ENCODE measurements at regions not wholly inside any gene's neighbourhood (a gene's known extent, or its start where the extent isn't known, plus 50 kb on each side); places are given as distances from the start of the nearest gene placed in this dataset.

GRCh38 chr22:44630826-44631225 is 71.2 kb upstream of the PRR5 start:
- Histone ChIP-seq H3K4me3 (ENCODE audit: low read length) (no peak overlapping the region), H3K79me2 (ENCODE audit: control insufficient read depth, low read length) (no peaks in the 10 kb centered on the region), H3K4me2 (ENCODE audit: low read length) (no peak overlapping the region), H3K9me3 (ENCODE audit: control insufficient read depth, insufficient read depth, low read length) (no peaks in the 10 kb centered on the region), H3F3A (ENCODE audit: control insufficient read depth, insufficient read depth) (no peaks in the 10 kb centered on the region), H3K36me3 (ENCODE audit: control insufficient read depth, low read length) (no peaks in the 10 kb centered on the region), H3K9me2 (replicated peaks; ENCODE audit: control insufficient read depth, low read length) (no peaks in the 10 kb centered on the region), H3K4me1 (ENCODE audit: control insufficient read depth, low read length) (no peaks in the 10 kb centered on the region), H3K27me3 (ENCODE audit: control insufficient read depth, low read length) (no peaks in the 10 kb centered on the region), H4K20me1 (ENCODE audit: control insufficient read depth, insufficient read depth, low read depth, low read length) (no peaks in the 10 kb centered on the region), H3K27ac (ENCODE audit: low read depth, low read length) (no peak overlapping the region)
- TF ChIP-seq CTCF (IDR thresholded peaks at IDR 0.05; ENCODE audit: low read depth, low read length, poor library complexity, severe bottlenecking): no peak

GRCh38 chr22:44628835-44629234 is 73.2 kb upstream of the PRR5 start:
- Histone ChIP-seq H3K4me3 (ENCODE audit: low read length) (no peak overlapping the region), H3K9me3 (ENCODE audit: control insufficient read depth, insufficient read depth, low read length) (no peaks in the 10 kb centered on the region), H3K79me2 (ENCODE audit: control insufficient read depth, low read length) (no peaks in the 10 kb centered on the region), H3K4me2 (ENCODE audit: low read length) (no peak overlapping the region), H4K20me1 (ENCODE audit: control insufficient read depth, insufficient read depth, low read depth, low read length) (no peaks in the 10 kb centered on the region), H3K4me1 (ENCODE audit: control insufficient read depth, low read length) (no peaks in the 10 kb centered on the region), H3K36me3 (ENCODE audit: control insufficient read depth, low read length) (no peaks in the 10 kb centered on the region), H3K27ac (ENCODE audit: low read depth, low read length) (no peak overlapping the region), H3F3A (ENCODE audit: control insufficient read depth, insufficient read depth) (no peaks in the 10 kb centered on the region), H3K9me2 (replicated peaks; ENCODE audit: control insufficient read depth, low read length) (no peaks in the 10 kb centered on the region), H3K27me3 (ENCODE audit: control insufficient read depth, low read length) (no peaks in the 10 kb centered on the region)
- TF ChIP-seq EZH2phosphoT487 (IDR thresholded peaks at IDR 0.05; ENCODE audit: borderline replicate concordance, low read length): no peak
- no peak for TF ChIP-seq CTCF (IDR thresholded peaks at IDR 0.05; ENCODE audit: low read depth, low read length, poor library complexity, severe bottlenecking)

- Histone ChIP-seq H3F3A (ENCODE audit: control insufficient read depth, insufficient read depth) (no peaks in the 10 kb centered on the region), H3K4me3 (ENCODE audit: low read length) (no peak overlapping the region), H3K4me2 (ENCODE audit: low read length) (no peak overlapping the region), H4K20me1 (ENCODE audit: control insufficient read depth, insufficient read depth, low read depth, low read length) (no peaks in the 10 kb centered on the region), H3K4me1 (ENCODE audit: control insufficient read depth, low read length) (no peaks in the 10 kb centered on the region), H3K36me3 (ENCODE audit: control insufficient read depth, low read length) (no peaks in the 10 kb centered on the region), H3K9me3 (ENCODE audit: control insufficient read depth, insufficient read depth, low read length) (no peaks in the 10 kb centered on the region), H3K27me3 (ENCODE audit: control insufficient read depth, low read length) (no peaks in the 10 kb centered on the region), H3K27ac (ENCODE audit: low read depth, low read length) (no peak overlapping the region), H3K9me2 (replicated peaks; ENCODE audit: control insufficient read depth, low read length) (no peaks in the 10 kb centered on the region), H3K79me2 (ENCODE audit: control insufficient read depth, low read length) (no peaks in the 10 kb centered on the region)
- TF ChIP-seq CTCF (IDR thresholded peaks at IDR 0.05; ENCODE audit: low read depth, low read length, poor library complexity, severe bottlenecking) (no peak), EZH2phosphoT487 (IDR thresholded peaks at IDR 0.05; ENCODE audit: borderline replicate concordance, low read length) (no peak)
Observed at GRCh38 chr22:44628273-44628672, 73.7 kb upstream of the PRR5 start.

All from DOHH2 (cell line).